K562 (cell line): ENCODE measurements at regions not wholly inside any gene's neighbourhood (a gene's known extent, or its start where the extent isn't known, plus 50 kb on each side); places are given as distances from the start of the nearest gene placed in this dataset.

Experiments
- ATAC-seq: fragments of 200-7000 bp; cut with Tn5 transposase; 3 replicates; pipeline ENCODE4 v1.9.1; 2020; ENCODE audit warnings: moderate library complexity
- BruUV-seq: library from RNA; stranded (reverse); fragments of 400-500 nt; replicated peaks from 2 replicates; lab custom pipeline; 2021; lab: Mats Ljungman, UMichigan
- CTCF ChIA-PET: fragments of 300-600 bp; formaldehyde crosslinking; extraction: SDS; loops from one replicate; lab custom pipeline; 2021; ENCODE audit warnings: low intra/inter-chr PET ratio; lab: Yijun Ruan, JAX
- POLR2A ChIA-PET: fragments of 300-600, 350-650 bp; sonication (Branson Sonifier 250); formaldehyde crosslinking; extraction: SDS; loops from one replicate; lab custom pipeline; 2021; ENCODE audit warnings: antibody characterized with exemption, inconsistent platforms; lab: Yijun Ruan, JAX
- DNase-seq, 4 experiments: peaks; one replicate each; pipeline versions ENCODE4 v3.0.0 to v3.0.0-alpha.2; 2011 to 2018; ENCODE audit warnings: low spot score in 3 of 4, mixed read lengths in 3 of 4; ENCODE audit errors: extremely low read depth in 1 of 4
- FAIRE-seq: peaks from 2 replicates; lab custom pipeline; 2011; peaks lifted over from hg19 to GRCh38; lab: Jason Lieb, UNC
- H2AFZ ChIP-seq: 2 replicates; pipeline ENCODE4 v1.6.0; 2011; ENCODE audit warnings: low read depth, low read length, control low read depth, inconsistent platforms
- H3K27ac ChIP-seq: fragments of 200-600 bp; 3 replicates; pipeline ENCODE4 v1.8.0; 2011; ENCODE audit warnings: low read depth, mild to moderate bottlenecking, control low read depth, inconsistent platforms, low read length, moderate library complexity, mixed read lengths; ENCODE audit errors: extremely low read depth
- H3K27me3 ChIP-seq, 2 experiments: fragments of 300-600 bp in 1 of 2; 2 replicates in 1 of 2; 3 replicates in 1 of 2; pipeline versions ENCODE4 v1.6.0 to v1.8.0; 2011; ENCODE audit warnings: inconsistent platforms in 2 of 2, low read length in 2 of 2, mild to moderate bottlenecking in 1 of 2, mixed read lengths in 1 of 2, moderate library complexity in 1 of 2; ENCODE audit not compliant: control insufficient read depth in 2 of 2, insufficient read depth in 2 of 2
- H3K36me3 ChIP-seq: fragments of 300-600 bp; 3 replicates; pipeline ENCODE4 v1.8.0; 2011; ENCODE audit warnings: mild to moderate bottlenecking, low read length, inconsistent platforms; ENCODE audit not compliant: control insufficient read depth, insufficient read depth
- H3K4me1 ChIP-seq, 2 experiments: fragments of 200-600 bp in 1 of 2; replicated peaks in 1 of 2; 2 replicates in 1 of 2; 3 replicates in 1 of 2; pipeline versions ENCODE4 v1.5.1 to v1.8.0; 2011; ENCODE audit warnings: inconsistent platforms in 2 of 2, low read length in 2 of 2, mild to moderate bottlenecking in 1 of 2, mixed read lengths in 1 of 2, moderate library complexity in 1 of 2; ENCODE audit not compliant: control insufficient read depth in 2 of 2, insufficient read depth in 2 of 2
- H3K4me2 ChIP-seq: 2 replicates; pipeline ENCODE4 v1.6.1; 2011; ENCODE audit warnings: low read length, control low read depth, inconsistent platforms, mixed read lengths; ENCODE audit not compliant: insufficient read depth
- H3K4me3 ChIP-seq: fragments of 200-600 bp; sonication (generic), shearing (Covaris generic); 2 replicates; pipeline ENCODE4 v1.5.1; 2016; ENCODE audit warnings: control low read depth, inconsistent platforms
- H3K79me2 ChIP-seq: fragments of 200-600 bp; 3 replicates; pipeline ENCODE4 v1.8.0; 2011; ENCODE audit warnings: low read length, inconsistent platforms; ENCODE audit not compliant: control insufficient read depth, insufficient read depth
- H3K9ac ChIP-seq, 2 experiments: 2 replicates each; pipeline versions ENCODE4 v1.6.0 to v1.6.1; 2011; ENCODE audit warnings: low read depth in 2 of 2, low read length in 2 of 2, control low read depth in 1 of 2, inconsistent platforms in 1 of 2, mild to moderate bottlenecking in 1 of 2, mixed read lengths in 1 of 2; ENCODE audit not compliant: insufficient read depth in 1 of 2
- H3K9me1 ChIP-seq: one replicate; pipeline ENCODE4 v1.6.0; 2011; ENCODE audit warnings: inconsistent platforms, mild to moderate bottlenecking, low read length, moderate library complexity; ENCODE audit not compliant: control insufficient read depth, insufficient read depth
- H3K9me3 ChIP-seq: replicated peaks from 2 replicates; pipeline ENCODE4 v1.5.1; 2011; ENCODE audit warnings: low read depth, low read length, inconsistent platforms; ENCODE audit not compliant: control insufficient read depth, insufficient read depth
- H4K20me1 ChIP-seq: replicated peaks from 2 replicates; pipeline ENCODE4 v1.6.1; 2011; ENCODE audit warnings: low read length, inconsistent platforms, mixed read lengths; ENCODE audit not compliant: control insufficient read depth, insufficient read depth
- NCOA1 ChIP-seq: fragments of 450-650 bp; IDR thresholded peaks from 2 replicates; pipeline ENCODE4 v1.6.1; 2016; ENCODE audit warnings: low read depth
- PTTG1 ChIP-seq: fragments of 450-650 bp; IDR thresholded peaks from 2 replicates; pipeline ENCODE4 v1.6.1; 2016; ENCODE audit warnings: low read depth, mild to moderate bottlenecking, missing genetic modification characterization, missing compliant biosample characterization
- PYGO2 ChIP-seq: fragments of 450-650 bp; IDR thresholded peaks from 2 replicates; pipeline ENCODE4 v1.6.1; 2016; ENCODE audit warnings: mild to moderate bottlenecking, missing genetic modification characterization, moderate library complexity, missing compliant biosample characterization
- STAG1 ChIP-seq: sonication (generic); formaldehyde crosslinking; IDR thresholded peaks from 2 replicates; pipeline ENCODE4 v1.5.0; 2020; ENCODE audit warnings: missing genetic modification reagents, borderline replicate concordance
- XRCC3 ChIP-seq: fragments of 450-650 bp; IDR thresholded peaks from 2 replicates; pipeline ENCODE4 v1.6.1; 2017; ENCODE audit warnings: mild to moderate bottlenecking, moderate library complexity
- ZC3H11A ChIP-seq: IDR thresholded peaks from 2 replicates; pipeline ENCODE4 v1.6.1; 2012; ENCODE audit warnings: low read depth, low read length, improper control_type of control experiment
- ZFP30 ChIP-seq: fragments of 250-450 bp; sonication (Bioruptor Pico); IDR thresholded peaks from 2 replicates; pipeline ENCODE4 v1.8.0; 2022; ENCODE audit warnings: moderate library complexity, mild to moderate bottlenecking, inconsistent platforms, borderline replicate concordance
- ZNF592 ChIP-seq: fragments of 450-650 bp; IDR thresholded peaks from 2 replicates; pipeline ENCODE4 v1.6.1; 2017; ENCODE audit warnings: antibody characterized with exemption, mild to moderate bottlenecking
- ZNF655 ChIP-seq: fragments of 250-450 bp; sonication (Bioruptor Pico); IDR thresholded peaks from 2 replicates; pipeline ENCODE4 v1.5.0; 2021
- WGBS: fragments of 100-300 bp; shearing (Covaris generic); methylation state at CpG from one replicate; pipeline ENCODE4 v1.1.6; 2016; ENCODE audit warnings: low coverage, mixed read lengths; ENCODE audit not compliant: insufficient coverage; ENCODE audit errors: missing lambda C conversion rate; 5-methylcytosine and 5-hydroxymethylcytosine counted together
- in situ Hi-C: fragments of 300-500 bp; cut with MboI; formaldehyde crosslinking; loops from 4 replicates; pipeline ENCODE4 v1.15.0; 2018; ENCODE audit warnings: inconsistent platforms, mixed read lengths
- intact Hi-C: fragments of 100-400 bp; cut with micrococcal nuclease; formaldehyde crosslinking; loops from 2 replicates; pipeline ENCODE4 v1.14.2; 2022
- TF ChIP-seq, protein P1 (sequence below): fragments of 150-350 bp; IDR thresholded peaks from 2 replicates; pipeline ENCODE4 v1.6.1; 2014; ENCODE audit warnings: low read depth, mild to moderate bottlenecking, low read length, borderline replicate concordance
- TF ChIP-seq, protein P2 (sequence below): IDR thresholded peaks from 3 replicates; pipeline ENCODE4 v1.6.1; 2011; ENCODE audit warnings: borderline replicate concordance, mild to moderate bottlenecking, moderate library complexity; ENCODE audit not compliant: insufficient read length; ENCODE audit errors: extremely low read depth

DNA sequence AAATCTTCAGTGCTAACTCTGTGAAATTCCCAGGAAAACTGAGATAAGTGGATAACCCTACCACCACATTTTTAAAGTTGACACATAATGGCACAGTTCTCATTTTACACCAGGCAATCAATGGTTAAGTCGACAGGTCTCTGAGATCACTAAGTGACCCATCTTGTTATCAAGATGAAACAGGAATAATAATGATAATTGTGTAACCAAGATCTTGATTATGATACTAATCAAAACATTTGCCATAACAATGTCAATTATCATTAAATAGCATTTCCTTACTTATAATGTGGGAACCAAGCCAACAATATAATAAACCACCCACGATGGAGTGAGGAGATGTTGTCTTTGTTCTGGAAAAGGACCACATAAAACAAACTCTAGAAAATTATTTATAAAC is 541.6 kb downstream of the TFAP2B start:
- POLR2A ChIA-PET, result no interaction called here
- ATAC-seq, result no peak
- TF ChIP-seq, protein P1, sequence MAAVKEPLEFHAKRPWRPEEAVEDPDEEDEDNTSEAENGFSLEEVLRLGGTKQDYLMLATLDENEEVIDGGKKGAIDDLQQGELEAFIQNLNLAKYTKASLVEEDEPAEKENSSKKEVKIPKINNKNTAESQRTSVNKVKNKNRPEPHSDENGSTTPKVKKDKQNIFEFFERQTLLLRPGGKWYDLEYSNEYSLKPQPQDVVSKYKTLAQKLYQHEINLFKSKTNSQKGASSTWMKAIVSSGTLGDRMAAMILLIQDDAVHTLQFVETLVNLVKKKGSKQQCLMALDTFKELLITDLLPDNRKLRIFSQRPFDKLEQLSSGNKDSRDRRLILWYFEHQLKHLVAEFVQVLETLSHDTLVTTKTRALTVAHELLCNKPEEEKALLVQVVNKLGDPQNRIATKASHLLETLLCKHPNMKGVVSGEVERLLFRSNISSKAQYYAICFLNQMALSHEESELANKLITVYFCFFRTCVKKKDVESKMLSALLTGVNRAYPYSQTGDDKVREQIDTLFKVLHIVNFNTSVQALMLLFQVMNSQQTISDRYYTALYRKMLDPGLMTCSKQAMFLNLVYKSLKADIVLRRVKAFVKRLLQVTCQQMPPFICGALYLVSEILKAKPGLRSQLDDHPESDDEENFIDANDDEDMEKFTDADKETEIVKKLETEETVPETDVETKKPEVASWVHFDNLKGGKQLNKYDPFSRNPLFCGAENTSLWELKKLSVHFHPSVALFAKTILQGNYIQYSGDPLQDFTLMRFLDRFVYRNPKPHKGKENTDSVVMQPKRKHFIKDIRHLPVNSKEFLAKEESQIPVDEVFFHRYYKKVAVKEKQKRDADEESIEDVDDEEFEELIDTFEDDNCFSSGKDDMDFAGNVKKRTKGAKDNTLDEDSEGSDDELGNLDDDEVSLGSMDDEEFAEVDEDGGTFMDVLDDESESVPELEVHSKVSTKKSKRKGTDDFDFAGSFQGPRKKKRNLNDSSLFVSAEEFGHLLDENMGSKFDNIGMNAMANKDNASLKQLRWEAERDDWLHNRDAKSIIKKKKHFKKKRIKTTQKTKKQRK, result no peak
- TF ChIP-seq NCOA1, result no peak
- no peak for TF ChIP-seq PTTG1 (tag)
- no peak for TF ChIP-seq ZC3H11A
- no peak for TF ChIP-seq ZNF655
- TF ChIP-seq, protein P2, sequence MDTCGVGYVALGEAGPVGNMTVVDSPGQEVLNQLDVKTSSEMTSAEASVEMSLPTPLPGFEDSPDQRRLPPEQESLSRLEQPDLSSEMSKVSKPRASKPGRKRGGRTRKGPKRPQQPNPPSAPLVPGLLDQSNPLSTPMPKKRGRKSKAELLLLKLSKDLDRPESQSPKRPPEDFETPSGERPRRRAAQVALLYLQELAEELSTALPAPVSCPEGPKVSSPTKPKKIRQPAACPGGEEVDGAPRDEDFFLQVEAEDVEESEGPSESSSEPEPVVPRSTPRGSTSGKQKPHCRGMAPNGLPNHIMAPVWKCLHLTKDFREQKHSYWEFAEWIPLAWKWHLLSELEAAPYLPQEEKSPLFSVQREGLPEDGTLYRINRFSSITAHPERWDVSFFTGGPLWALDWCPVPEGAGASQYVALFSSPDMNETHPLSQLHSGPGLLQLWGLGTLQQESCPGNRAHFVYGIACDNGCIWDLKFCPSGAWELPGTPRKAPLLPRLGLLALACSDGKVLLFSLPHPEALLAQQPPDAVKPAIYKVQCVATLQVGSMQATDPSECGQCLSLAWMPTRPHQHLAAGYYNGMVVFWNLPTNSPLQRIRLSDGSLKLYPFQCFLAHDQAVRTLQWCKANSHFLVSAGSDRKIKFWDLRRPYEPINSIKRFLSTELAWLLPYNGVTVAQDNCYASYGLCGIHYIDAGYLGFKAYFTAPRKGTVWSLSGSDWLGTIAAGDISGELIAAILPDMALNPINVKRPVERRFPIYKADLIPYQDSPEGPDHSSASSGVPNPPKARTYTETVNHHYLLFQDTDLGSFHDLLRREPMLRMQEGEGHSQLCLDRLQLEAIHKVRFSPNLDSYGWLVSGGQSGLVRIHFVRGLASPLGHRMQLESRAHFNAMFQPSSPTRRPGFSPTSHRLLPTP, result no peak
- TF ChIP-seq XRCC3, result no peak
- no peak for TF ChIP-seq STAG1 (CRISPR knock-in tag)
- TF ChIP-seq ZFP30 (CRISPR knock-in tag), result no peak
- no peak for TF ChIP-seq PYGO2 (tag)
- TF ChIP-seq ZNF592, result no peak

More for the DNA sequence above, 541.6 kb downstream of the TFAP2B start:
- Histone ChIP-seq H3K4me3 (no peak overlapping the region), H3K27me3 (no peaks in the 10 kb centered on the region), H3K79me2 (no peaks in the 10 kb centered on the region), H3K9ac (no peak overlapping the region), H3K4me1 (no peaks in the 10 kb centered on the region), H4K20me1 (no peaks in the 10 kb centered on the region), H3K4me2 (no peak overlapping the region), H3K9me3 (no peaks in the 10 kb centered on the region), H3K9me1 (no peaks in the 10 kb centered on the region), H3K27ac (no peak overlapping the region), H3K36me3 (no peaks in the 10 kb centered on the region), H2AFZ (no peak overlapping the region)
- in situ Hi-C loops (no loop called here), intact Hi-C loops (no loop called here)
- peak; percentile 61 for FAIRE-seq
- CTCF ChIA-PET, result no interaction called here
- no TSS peak for BruUV-seq
- WGBS, result 0% methylated on average over 2 of the region's 2 CpGs
- no peak for DNase-seq
